Neural progenitor cell (in vitro differentiated cells): ENCODE measurements at regions not wholly inside any gene's neighbourhood (a gene's known extent, or its start where the extent isn't known, plus 50 kb on each side); places are given as distances from the start of the nearest gene placed in this dataset.

Experiments
- DNase-seq: peaks from one replicate; pipeline ENCODE4 v3.0.0-alpha.2; 2016; ENCODE audit warnings: low spot score
- H2AFZ ChIP-seq: fragments of 200-600 bp; sonication (generic); replicated peaks from 2 replicates; pipeline ENCODE4 v1.6.1; 2016; ENCODE audit warnings: antibody characterized with exemption
- H3F3A ChIP-seq: fragments of 200-600 bp; sonication (generic); 2 replicates; pipeline ENCODE4 v1.6.1; 2016; ENCODE audit warnings: antibody characterized with exemption, low read depth
- H3K27ac ChIP-seq: fragments of 200-600 bp; sonication (generic); 2 replicates; pipeline ENCODE4 v1.5.1; 2016; ENCODE audit warnings: mild to moderate bottlenecking
- H3K27me3 ChIP-seq: fragments of 200-600 bp; sonication (generic); 2 replicates; pipeline ENCODE4 v1.6.1; 2016; ENCODE audit warnings: mild to moderate bottlenecking, moderate library complexity
- H3K36me3 ChIP-seq: fragments of 200-600 bp; sonication (generic); 2 replicates; pipeline ENCODE4 v1.5.1; 2016
- H3K4me1 ChIP-seq: fragments of 200-600 bp; sonication (generic); 2 replicates; pipeline ENCODE4 v1.6.1; 2016; ENCODE audit warnings: mixed run types
- H3K4me2 ChIP-seq: fragments of 200-600 bp; sonication (generic); 2 replicates; pipeline ENCODE4 v1.6.1; 2016
- H3K4me3 ChIP-seq: fragments of 200-600 bp; sonication (generic); 2 replicates; pipeline ENCODE4 v1.5.1; 2016
- H3K79me2 ChIP-seq: fragments of 200-600 bp; sonication (generic); 2 replicates; pipeline ENCODE4 v1.6.1; 2016; ENCODE audit warnings: low read depth
- H3K9ac ChIP-seq: fragments of 200-600 bp; sonication (generic); 2 replicates; pipeline ENCODE4 v1.6.1; 2016
- H3K9me3 ChIP-seq: fragments of 200-600 bp; sonication (generic); 2 replicates; pipeline ENCODE4 v1.5.1; 2016; ENCODE audit warnings: low read depth
- H4K20me1 ChIP-seq: fragments of 200-600 bp; sonication (generic); 2 replicates; pipeline ENCODE4 v1.6.1; 2016; ENCODE audit warnings: low read depth
- H3K27ac Mint-ChIP-seq: 3 replicates; pipeline ENCODE4 v1.8.0; 2021; ENCODE audit warnings: mixed read lengths
- H3K27me3 Mint-ChIP-seq: 2 replicates; pipeline ENCODE4 v1.8.0; 2022; ENCODE audit warnings: low read depth, mild to moderate bottlenecking, inconsistent platforms, moderate library complexity, mixed read lengths; ENCODE audit not compliant: insufficient read depth
- H3K36me3 Mint-ChIP-seq: 3 replicates; pipeline ENCODE4 v1.8.0; 2021; ENCODE audit warnings: mixed read lengths
- H3K4me1 Mint-ChIP-seq: 3 replicates; pipeline ENCODE4 v1.8.0; 2021; ENCODE audit warnings: mixed read lengths
- H3K4me3 Mint-ChIP-seq: 3 replicates; pipeline ENCODE4 v1.8.0; 2021; ENCODE audit warnings: mild to moderate bottlenecking, moderate library complexity, mixed read lengths
- H3K9me3 Mint-ChIP-seq: 3 replicates; pipeline ENCODE4 v1.8.0; 2020; ENCODE audit warnings: mixed read lengths
- CTCF ChIP-seq: fragments of 200-600 bp; sonication (generic); IDR thresholded peaks from 2 replicates; pipeline ENCODE4 v1.5.1; 2017; ENCODE audit warnings: antibody characterized with exemption, mild to moderate bottlenecking
- EZH2 ChIP-seq: fragments of 200-600 bp; sonication (generic); IDR thresholded peaks from 2 replicates; pipeline ENCODE4 v1.6.1; 2017; ENCODE audit warnings: antibody characterized with exemption, mild to moderate bottlenecking, moderate library complexity
- EZH2phosphoT487 ChIP-seq: fragments of 200-600 bp; sonication (generic); IDR thresholded peaks from 2 replicates; pipeline ENCODE4 v1.6.1; 2017; ENCODE audit warnings: antibody characterized with exemption

DNA sequence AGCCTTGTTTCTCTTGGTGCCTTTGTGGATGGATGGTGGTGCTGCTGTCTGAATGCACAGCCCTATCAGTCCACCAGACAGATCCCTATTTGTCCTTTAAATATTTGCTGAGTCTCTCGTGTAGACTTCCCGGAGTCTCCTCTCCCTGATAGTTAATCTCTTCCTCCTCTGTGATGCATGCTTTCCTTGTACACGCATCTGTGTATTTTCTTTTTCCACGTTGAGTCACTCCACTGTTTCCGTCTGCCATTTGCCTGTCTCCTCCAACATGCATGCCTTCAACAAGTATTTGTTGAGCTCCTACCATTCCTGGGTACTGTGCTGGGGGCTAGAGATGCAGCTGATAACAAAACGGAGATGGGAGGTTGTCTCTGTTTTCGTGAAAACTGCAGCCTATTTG is 282.6 kb downstream of the HAPSTR1 start:
- TF ChIP-seq CTCF (no peak), EZH2phosphoT487 (no peak), EZH2 (no peak)
- Mint-ChIP-seq H3K9me3 (no peaks in the 10 kb centered on the region), H3K27ac (no peak overlapping the region), H3K4me1 (peaks cover 11% of the 10 kb centered on the region), H3K4me3 (no peak overlapping the region), H3K27me3 (peaks cover 8% of the 10 kb centered on the region), H3K36me3 (no peaks in the 10 kb centered on the region)
- no peak for DNase-seq
- no peak overlapping the region for H2AFZ ChIP-seq
- no peaks in the 10 kb centered on the region for H3F3A ChIP-seq
- H3K9me3 ChIP-seq = no peaks in the 10 kb centered on the region
- no peaks in the 10 kb centered on the region for H3K27me3 ChIP-seq
- no peaks in the 10 kb centered on the region for H3K79me2 ChIP-seq
- H3K9ac ChIP-seq = no peak overlapping the region
- H3K36me3 ChIP-seq = no peaks in the 10 kb centered on the region
- no peaks in the 10 kb centered on the region for H3K4me1 ChIP-seq
- no peaks in the 10 kb centered on the region for H4K20me1 ChIP-seq
- no peak overlapping the region for H3K27ac ChIP-seq
- no peak overlapping the region for H3K4me3 ChIP-seq
- no peak overlapping the region for H3K4me2 ChIP-seq

GRCh38 chr16:9378876-9379275 is 287.4 kb downstream of the HAPSTR1 start:
- H2AFZ ChIP-seq = no peak overlapping the region
- H4K20me1 ChIP-seq = no peaks in the 10 kb centered on the region
- no peaks in the 10 kb centered on the region for H3K9me3 ChIP-seq
- H3K36me3 ChIP-seq = no peaks in the 10 kb centered on the region
- H3K4me2 ChIP-seq = no peak overlapping the region
- Mint-ChIP-seq H3K4me3 (no peak overlapping the region), H3K9me3 (no peaks in the 10 kb centered on the region), H3K36me3 (no peaks in the 10 kb centered on the region), H3K4me1 (no peaks in the 10 kb centered on the region), H3K27me3 (peaks cover 3% of the 10 kb centered on the region), H3K27ac (peak overlapping the region; percentile 27)
- H3K27ac ChIP-seq = no peak overlapping the region
- H3K9ac ChIP-seq = no peak overlapping the region
- no peaks in the 10 kb centered on the region for H3K79me2 ChIP-seq
- H3K4me1 ChIP-seq = no peaks in the 10 kb centered on the region
- no peaks in the 10 kb centered on the region for H3K27me3 ChIP-seq
- H3K4me3 ChIP-seq = no peak overlapping the region
- DNase-seq = no peak
- no peaks in the 10 kb centered on the region for H3F3A ChIP-seq
- TF ChIP-seq EZH2phosphoT487 = no peak
- no peak for TF ChIP-seq CTCF
- no peak for TF ChIP-seq EZH2

DNA sequence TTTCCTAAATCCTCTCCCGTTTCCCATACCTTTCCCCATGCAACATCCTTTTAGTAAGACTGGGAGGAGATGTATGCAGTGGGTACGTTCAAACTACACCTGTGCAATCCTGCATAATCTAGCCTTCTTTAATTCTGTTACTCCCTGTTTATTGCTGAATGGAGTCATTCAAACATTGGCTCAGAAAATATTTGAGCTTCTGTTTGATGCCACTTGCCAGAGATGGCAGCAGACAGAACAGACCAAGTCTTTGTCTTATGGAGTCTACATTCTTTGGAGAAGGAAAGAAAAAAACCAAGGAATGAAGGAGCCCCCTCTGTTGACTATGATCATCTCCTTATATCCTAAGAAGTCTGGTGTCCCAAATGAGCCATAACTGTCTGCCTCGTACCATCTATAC is 288.8 kb downstream of the HAPSTR1 start:
- DNase-seq = no peak
- no peak overlapping the region for H2AFZ ChIP-seq
- H3F3A ChIP-seq = no peaks in the 10 kb centered on the region
- H3K27ac ChIP-seq = no peak overlapping the region
- TF ChIP-seq EZH2phosphoT487 (no peak), EZH2 (no peak), CTCF (no peak)
- no peak overlapping the region for H3K9ac ChIP-seq
- no peaks in the 10 kb centered on the region for H3K27me3 ChIP-seq
- H3K4me2 ChIP-seq = no peak overlapping the region
- no peaks in the 10 kb centered on the region for H3K4me1 Mint-ChIP-seq
- H3K27me3 Mint-ChIP-seq = peaks cover 3% of the 10 kb centered on the region
- no peaks in the 10 kb centered on the region for H4K20me1 ChIP-seq
- no peaks in the 10 kb centered on the region for H3K36me3 ChIP-seq
- H3K9me3 ChIP-seq = no peaks in the 10 kb centered on the region
- H3K4me1 ChIP-seq = no peaks in the 10 kb centered on the region
- H3K4me3 ChIP-seq = no peak overlapping the region
- H3K27ac Mint-ChIP-seq = peak overlapping the region; percentile 15
- no peaks in the 10 kb centered on the region for H3K79me2 ChIP-seq
- no peaks in the 10 kb centered on the region for H3K9me3 Mint-ChIP-seq
- H3K36me3 Mint-ChIP-seq = no peaks in the 10 kb centered on the region
- no peak overlapping the region for H3K4me3 Mint-ChIP-seq

- TF ChIP-seq EZH2phosphoT487 (no peak), EZH2 (no peak), CTCF (no peak)
- H3K27me3 ChIP-seq = no peaks in the 10 kb centered on the region
- no peaks in the 10 kb centered on the region for H3K36me3 ChIP-seq
- no peak overlapping the region for H3K9ac ChIP-seq
- H3K4me3 ChIP-seq = no peak overlapping the region
- H3K27me3 Mint-ChIP-seq = peaks cover 5% of the 10 kb centered on the region
- no peak for DNase-seq
- H3F3A ChIP-seq = no peaks in the 10 kb centered on the region
- H2AFZ ChIP-seq = no peak overlapping the region
- H3K79me2 ChIP-seq = no peaks in the 10 kb centered on the region
- no peak overlapping the region for H3K27ac ChIP-seq
- no peaks in the 10 kb centered on the region for H3K36me3 Mint-ChIP-seq
- H3K27ac Mint-ChIP-seq = no peak overlapping the region
- no peaks in the 10 kb centered on the region for H3K9me3 ChIP-seq
- no peak overlapping the region for H3K4me2 ChIP-seq
- H3K9me3 Mint-ChIP-seq = peaks cover 2% of the 10 kb centered on the region
- H3K4me3 Mint-ChIP-seq = no peak overlapping the region
- no peaks in the 10 kb centered on the region for H3K4me1 Mint-ChIP-seq
- H4K20me1 ChIP-seq = no peaks in the 10 kb centered on the region
- H3K4me1 ChIP-seq = no peaks in the 10 kb centered on the region
These were observed 290.0 kb downstream of the HAPSTR1 start for GRCh38 chr16:9381399-9381798.
